HG03025 (cell line): ENCODE measurements at regions not wholly inside any gene's neighbourhood (a gene's known extent, or its start where the extent isn't known, plus 50 kb on each side); places are given as distances from the start of the nearest gene placed in this dataset.
"Not testable (repeated sequence)": the region's sequence is repeated elsewhere in the genome, so short reads cannot be mapped to it uniquely, and the experiment has no call there.

Experiments
- ATAC-seq: cut with Tn5 transposase; IDR thresholded peaks from one replicate; pipeline ENCODE4 v1.9.1; 2021; ENCODE audit warnings: mild to moderate bottlenecking, moderate library complexity; ENCODE audit not compliant: unreplicated experiment, low FRiP score

DNA sequence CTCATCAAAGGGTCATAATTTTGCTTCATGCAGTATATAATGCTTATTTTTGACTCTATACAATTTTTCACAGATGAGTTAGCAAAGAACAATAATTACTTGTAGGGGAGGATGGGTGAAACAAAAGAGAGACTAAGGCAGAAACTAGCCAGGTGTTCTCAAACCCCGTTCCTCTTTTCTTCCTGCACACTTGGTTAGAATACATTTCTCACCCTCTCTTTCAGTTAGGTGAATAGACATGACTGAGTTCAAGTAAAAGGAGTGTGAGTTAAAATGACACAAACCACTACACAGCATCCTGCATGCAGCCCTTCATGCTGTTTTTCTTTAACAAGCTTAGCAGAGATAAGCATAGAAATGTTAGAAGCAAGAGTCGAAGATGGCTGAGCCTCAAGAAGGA, 922.2 kb downstream of the TBL1XR1 start:
- ATAC-seq: no peak

DNA sequence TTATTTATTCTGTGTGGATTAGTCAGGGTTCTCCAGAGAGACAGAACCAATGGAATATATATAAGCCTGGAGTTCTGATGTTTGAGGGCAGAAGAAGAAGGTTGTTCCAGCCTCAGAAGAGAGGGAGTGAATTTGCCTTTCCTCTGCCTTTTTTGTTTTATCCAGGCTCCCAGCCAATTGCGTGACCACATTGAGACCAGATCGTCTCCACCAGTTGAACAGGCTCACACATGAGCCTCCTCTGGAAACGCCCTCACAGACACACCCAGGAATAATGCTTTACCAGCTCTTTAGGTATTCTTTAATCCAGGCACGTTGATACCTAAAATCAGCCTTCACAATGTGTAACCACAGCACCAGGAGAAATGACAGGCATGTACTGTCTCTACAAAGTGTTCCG, 923.1 kb downstream of the TBL1XR1 start:
- no peak for ATAC-seq

DNA sequence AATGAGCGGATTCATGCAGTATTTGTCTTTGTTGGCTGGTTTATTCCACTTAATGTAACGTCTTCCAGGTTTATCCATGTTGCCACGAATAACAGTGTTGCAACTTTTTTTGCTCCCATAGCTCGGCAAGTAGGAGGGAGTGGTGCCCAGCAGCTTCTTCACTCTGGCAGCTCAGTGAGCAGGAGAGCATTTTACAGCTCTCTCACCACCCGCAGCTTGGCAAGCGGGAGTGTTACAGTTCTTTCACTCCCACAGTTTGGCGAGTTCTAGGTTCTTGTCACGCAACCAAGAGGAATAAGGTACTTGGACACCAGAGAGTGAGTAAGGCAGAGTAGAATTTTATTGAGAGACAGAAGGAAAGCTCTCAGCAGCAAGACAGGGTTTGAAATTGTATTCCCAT, 935.2 kb downstream of the TBL1XR1 start:
- ATAC-seq: no peak

DNA sequence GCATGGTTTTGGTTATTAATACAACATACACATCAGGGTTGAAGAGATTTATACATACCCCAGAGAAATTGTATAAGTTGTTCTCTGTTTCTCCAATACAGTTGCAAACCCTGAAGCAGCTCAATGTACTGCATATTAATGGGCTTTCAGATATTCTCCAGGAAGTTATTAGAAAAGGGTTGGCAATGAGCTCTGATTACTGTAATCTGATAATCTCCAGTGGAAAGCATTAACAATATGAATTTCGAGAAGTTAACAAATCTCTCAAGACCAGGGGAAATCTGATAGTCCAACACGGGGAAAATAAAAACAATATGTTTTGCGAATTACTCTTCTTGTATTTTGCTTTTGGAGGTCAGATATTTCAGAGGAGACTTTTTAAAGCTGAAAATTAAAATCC, 950.1 kb downstream of the TBL1XR1 start:
- no peak for ATAC-seq

DNA sequence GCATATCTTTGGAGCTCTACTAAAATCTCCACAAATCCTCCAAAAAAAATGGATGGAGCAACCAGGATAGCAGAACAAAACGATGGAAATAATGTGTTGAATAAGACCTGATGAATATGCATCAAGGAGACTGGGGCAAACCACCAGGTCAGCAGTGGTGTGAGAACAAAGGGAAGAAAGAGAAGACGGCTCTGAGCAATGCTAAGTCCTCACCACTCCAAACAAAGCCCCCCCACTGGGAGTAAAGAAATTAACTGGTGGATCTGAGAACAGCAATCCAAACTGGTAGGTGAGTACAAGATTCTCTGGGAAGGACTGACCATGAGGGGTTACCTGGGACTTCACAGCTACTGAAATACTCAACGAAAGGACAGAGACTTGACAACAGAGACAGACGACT, 977.3 kb downstream of the TBL1XR1 start:
- no peak for ATAC-seq

DNA sequence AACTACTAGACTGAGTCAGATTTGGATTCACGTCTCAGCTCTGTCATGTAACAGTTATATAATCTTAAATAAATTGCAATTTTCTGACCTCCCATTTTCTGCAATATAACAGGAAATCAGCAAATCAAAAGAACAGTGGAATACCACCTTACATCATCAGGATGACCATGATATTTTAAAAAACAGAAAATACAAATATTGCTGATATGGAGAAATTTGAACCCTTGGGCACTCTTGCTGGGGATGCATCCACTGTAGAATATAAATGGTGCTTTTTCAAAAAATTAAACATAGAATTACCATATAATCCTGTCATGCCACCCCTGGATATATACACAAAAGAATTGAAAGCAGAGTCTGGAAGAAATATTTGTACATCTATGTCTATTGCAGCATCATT, 982.5 kb downstream of the TBL1XR1 start:
- no peak for ATAC-seq

DNA sequence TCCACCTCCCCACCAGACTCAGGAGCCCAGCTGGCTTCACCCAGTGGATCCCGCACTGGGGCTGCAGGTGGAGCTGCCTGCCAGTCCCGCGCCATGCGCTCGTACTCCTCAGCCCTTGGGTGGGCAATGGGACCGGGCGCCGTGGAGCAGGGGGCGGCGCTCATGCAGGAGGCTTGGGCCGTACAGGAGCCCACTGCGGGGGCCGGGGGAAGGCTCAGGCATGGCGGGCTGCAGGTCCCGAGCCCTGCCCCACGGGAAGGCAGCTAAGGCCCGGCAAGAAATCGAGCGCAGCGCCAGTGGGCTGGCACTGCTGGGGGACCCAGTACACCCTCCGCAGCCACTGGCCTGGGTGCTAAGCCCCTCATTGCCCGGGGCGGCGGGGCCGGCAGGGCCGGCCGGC, 984.0 kb downstream of the TBL1XR1 start:
- ATAC-seq: not testable (repeated sequence)

DNA sequence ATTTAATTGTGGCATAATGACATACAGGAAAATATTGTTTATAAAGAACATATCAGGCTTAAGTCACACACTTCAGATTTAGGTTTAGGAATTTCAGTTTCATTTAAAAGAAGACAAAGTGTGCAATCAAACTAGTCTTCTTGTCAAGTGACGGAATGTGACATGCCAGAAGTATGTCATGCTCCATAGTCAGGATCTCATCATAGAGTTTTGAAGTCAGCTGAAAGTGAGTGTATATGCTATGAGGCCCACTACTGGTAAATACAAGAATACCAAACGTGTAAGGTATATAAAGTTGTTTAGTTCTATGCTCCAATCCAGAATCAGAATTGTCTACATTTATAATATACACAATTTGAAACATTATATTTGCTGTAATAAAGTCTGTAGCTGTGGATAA, 988.4 kb downstream of the TBL1XR1 start:
- no peak for ATAC-seq

DNA sequence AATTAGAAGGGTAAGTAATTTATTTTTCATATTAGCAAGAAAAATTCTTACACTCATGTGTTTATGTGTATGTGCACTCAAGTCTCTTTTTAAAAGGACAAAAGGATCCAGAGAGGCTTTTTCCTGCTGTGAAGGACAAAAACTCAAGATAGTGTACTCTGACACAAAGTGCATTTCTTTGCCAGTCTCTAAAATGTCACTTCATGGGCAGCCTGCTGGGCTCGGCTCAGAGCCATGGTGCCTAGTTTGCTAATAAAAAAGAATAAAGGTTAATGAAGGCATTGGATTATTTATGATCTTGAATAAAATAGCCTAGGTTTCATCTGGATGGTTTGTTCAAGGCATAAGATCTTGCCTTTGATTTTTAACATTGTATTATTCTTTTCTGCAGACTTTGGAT, 989.0 kb downstream of the TBL1XR1 start:
- ATAC-seq: no peak

DNA sequence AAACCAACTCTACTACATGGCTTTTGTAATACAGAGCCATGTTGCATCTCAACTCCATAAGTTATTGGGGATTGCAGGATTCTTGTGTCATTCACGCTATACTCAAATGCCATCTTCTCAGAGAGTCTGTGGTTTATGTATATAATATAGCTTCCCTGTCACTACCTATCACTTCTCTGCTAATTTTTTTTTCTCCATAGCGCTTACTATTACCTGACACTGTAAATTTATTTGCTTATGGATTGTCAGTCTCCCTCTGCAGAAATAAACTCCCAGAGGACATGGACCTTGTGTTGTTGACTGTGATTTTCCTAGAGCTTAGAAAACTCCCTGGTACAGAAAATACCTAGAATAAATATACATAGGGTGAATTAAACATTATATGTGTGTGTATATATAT, 990.5 kb downstream of the TBL1XR1 start:
- no peak for ATAC-seq

DNA sequence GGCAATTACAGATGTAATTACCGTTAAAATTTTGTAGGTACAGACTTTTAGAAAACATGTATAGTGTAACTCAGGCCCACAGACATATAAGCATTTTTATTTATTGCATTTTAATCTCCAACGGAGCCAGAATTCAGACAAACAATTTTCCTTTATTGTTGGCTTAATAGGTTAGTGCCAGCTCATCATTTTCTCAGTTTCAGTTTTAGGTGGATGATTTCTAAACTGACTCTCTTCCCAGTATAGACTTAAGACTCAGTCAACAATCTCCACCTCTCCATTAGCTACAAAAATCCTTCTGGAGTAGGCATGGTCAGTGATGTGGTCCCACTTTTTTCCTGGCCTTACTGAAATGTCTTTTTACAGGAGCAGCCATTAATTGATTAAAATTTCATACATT, 994.6 kb downstream of the TBL1XR1 start:
- ATAC-seq: no peak

DNA sequence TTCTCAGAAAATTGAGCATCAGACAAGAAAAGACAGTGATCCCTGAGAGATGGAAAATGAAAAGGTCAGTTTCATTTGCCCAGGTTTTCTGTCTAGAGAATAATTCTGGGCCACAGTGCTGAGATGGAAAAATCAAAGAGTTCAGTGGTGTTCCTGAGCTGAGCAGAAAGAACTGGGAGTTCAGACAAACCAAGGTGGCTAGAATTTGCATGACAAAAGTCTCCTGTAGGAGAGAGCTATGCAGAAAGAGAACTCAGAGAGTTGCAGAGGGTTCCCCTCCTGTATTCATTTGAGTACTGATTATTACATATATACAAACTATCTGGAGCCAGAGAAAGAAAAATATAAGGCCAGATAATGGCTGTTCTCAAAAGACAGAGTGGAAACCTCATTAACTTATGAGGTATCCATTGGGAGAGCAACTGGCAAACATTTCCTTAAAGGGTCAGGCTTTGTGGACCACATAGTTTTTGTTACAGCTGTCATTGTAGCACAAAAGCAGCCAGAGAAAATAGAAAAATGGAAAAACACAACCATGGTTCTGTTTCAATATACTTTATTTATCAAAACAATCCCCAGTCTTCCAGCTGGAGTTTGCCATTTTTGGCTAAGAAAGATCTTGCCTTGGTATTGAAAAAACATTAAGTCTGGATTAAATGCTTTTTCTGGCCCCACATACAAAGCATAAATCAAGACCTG, 1004.1 kb downstream of the TBL1XR1 start:
- ATAC-seq: no peak

DNA sequence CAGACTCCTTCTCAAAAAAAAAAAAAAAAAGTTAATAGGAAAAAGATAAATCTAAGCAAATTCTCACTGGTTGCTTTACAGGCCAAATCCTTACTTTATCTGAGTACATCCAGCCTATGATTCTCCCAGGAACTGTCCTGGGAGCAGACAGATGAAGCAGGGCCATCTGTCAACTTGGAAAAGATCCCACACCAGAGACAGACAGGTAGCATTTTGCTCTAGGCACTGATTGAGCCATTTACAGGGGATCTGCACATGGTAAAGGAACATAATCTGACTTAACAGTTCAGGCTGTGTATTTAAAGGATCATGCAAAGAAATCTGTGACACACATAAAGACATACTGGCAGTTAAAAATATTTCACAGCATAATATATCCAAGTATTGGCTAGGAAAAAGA, 1006.5 kb downstream of the TBL1XR1 start:
- ATAC-seq: no peak

DNA sequence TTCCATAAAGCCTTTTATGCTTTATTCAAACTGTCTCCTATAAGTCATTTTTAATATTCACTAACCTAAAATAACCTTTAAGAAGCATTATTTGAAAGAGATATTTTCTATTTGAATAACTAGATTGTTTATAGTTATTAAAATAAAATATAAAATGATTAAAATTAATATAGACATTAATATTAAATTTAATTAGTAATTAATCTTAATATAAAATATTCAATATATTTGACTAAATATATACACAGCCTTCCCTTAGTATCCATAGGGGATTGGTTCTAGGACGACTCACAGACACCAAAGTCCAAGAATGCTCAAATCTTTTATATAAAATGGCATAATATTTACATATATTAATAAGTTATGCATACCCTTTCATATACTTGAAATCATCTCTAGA, 1014.1 kb downstream of the TBL1XR1 start:
- no peak for ATAC-seq

DNA sequence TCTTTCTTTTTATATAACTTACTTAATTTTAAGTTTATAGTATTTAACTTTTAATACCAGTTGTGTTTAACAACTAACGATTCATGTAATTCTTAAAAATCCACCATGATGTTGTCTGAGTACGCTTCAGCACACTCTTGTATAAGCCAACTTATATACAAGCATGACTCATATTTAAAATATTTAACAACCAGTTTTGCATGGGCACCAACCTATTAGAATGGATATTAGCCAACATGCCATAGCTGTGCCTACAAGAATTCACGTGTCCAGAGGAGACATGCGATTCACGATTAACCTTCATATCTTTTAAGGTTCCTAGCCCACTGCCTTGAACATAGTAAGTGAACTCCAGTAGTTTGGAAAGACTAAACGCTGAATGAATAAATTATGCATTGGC, 1023.2 kb downstream of the TBL1XR1 start:
- no peak for ATAC-seq

DNA sequence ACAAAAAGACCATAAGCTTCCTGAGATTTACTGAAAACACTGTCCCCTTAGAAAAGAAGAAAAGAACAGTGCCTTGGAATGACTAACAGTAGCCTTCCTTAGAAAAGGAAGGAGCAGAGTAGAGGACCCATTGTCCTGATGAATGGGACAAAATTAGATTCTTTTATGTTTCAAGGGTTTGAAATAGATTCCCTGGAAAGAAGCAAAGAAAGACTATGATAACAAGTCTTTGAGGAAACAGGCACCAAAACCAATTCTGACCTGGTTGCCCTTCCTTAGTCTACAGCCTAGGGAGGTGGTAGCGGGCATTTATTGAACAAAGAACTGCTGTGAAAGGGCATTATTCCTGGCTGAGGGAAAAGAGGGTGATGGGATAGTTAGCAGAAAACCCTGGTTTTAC, 1024.8 kb downstream of the TBL1XR1 start:
- ATAC-seq: no peak

DNA sequence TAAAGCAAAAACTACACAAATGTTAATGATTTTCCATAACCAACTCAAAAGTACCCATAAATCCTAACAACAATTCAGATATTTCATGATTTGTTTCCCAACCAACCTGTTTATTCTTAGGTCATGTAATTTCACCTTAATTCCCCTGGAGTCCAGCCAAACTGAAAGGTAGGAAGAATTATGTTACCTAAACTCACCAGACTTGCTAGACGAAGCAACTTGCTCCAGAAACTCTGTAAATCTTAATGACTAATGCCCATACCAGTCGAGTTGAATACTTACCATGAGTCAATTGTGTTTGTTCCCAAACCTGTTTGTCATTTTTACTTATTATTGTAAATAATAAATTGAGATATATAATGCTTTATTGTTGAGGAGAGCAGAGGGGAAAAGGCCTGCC, 1030.0 kb downstream of the TBL1XR1 start:
- ATAC-seq: no peak

DNA sequence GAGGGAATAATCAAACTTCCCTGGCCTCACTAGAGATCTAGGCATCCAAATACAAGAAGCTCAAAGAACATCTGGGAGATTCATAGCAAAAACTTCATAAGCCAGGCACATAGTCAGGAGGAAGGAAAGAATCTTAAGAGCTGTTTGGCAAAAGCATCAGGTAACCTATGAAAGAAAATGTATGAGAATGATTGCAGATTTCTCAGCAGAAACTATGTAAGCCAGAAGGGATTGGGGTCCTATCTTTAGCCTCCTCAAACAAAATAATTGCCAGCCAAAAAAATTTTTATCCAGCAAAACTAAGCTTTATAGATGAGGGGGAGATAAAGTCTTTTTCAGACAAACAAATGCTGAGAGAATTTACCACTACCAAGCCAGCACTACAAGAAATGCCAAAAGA, 1036.3 kb downstream of the TBL1XR1 start:
- no peak for ATAC-seq

DNA sequence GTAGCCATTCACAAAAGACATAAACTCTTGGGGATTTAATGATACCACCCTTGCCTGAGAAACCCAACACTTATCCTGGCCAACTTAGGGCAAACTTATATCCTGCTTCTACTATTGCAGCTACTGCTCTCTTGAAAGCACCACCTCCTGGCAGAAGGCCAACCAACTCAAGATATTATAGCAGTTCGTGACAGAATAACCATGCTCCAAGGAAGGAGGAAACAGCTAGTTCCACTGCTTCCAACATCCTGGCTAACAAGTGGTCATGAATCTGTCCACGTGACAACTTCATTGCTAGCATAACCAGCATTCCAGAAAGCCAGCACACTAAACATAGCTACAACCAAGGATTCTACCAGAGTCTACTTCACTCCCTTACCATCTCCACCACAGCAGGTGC, 1037.5 kb downstream of the TBL1XR1 start:
- no peak for ATAC-seq

DNA sequence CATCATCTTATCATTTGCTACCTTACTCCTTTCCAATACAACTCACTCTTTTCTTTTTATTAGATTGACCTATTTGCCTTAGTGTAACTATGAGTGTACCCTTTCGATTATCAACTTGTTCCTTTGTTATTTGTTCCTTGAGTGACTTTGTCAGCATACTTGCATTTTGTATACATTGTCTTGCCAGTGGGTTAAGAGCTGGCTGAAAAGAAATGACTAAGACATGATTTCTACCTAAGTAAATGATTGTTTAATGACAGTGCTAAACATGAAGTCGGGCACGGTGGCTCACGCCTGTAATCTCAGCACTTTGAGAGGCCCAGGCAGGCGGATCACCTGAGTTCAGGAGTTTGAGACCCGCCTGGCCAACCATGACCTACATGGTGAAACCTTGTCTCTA, 1042.3 kb downstream of the TBL1XR1 start:
- ATAC-seq: no peak

DNA sequence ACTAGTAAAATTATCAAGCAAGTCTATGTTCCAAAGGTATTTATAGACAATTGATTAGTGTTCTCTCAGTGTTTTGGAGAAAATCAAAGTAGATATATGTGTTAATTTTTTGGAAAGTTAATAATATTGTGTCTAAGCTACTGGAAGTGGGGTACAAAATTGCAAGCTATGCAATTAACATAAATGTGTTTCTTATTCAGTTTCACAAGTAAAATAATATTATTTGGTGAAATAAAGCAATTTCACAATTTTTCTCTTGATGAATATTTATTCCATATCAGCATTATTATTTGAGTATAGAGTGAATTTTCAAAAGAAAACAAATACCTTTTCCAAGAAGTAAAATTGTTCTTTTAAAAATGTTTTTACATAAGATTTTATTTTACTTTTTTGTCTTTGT, 1047.7 kb downstream of the TBL1XR1 start:
- ATAC-seq: no peak

DNA sequence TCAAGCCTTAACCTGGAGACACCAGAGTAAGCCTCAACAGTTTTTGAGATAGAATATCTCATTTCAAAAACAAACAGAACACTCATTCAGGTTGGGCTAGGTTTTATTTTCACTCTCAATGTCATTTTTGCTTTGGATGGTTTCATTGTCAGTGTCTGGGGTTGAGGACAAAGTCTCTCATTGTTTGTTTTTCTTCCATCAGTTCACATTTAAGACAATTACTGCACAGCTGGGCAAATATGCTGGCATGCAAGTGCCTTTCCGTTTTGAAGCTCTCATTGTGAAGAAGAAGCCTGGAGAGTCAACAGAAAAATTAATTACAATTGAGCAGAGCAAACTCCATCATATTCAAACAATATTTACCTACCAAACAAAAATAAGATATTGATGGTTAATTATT, 1050.0 kb downstream of the TBL1XR1 start:
- no peak for ATAC-seq

DNA sequence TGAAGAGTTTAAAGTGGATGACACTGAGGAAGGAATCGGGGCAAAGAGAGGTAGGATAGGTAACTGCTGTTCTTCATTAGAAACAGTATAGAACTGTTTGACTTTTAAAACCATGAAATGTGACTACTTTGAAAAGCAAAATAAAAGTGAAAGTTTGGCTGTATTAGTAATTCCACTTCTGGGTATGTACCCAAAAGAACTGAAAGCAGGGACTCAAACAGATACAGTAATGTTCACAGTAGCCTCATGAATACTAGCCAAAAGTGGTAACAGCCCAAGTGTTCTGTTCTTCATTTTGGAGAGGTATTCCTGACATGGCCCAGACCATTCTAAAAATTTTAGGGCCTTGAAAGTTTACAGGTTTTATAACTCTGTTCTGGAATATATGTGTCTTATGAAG, 1055.4 kb downstream of the TBL1XR1 start:
- no peak for ATAC-seq
